Loucy (cell line): ENCODE measurements at regions not wholly inside any gene's neighbourhood (a gene's known extent, or its start where the extent isn't known, plus 50 kb on each side); places are given as distances from the start of the nearest gene placed in this dataset.

ENCODE experiments used
- EZH2phosphoT487 ChIP-seq: fragments of 200-600 bp; IDR thresholded peaks from 2 replicates; pipeline ENCODE4 v1.6.1; 2018; ENCODE audit warnings: antibody characterized with exemption, mild to moderate bottlenecking, moderate library complexity, borderline replicate concordance
- TF ChIP-seq, protein P1 (sequence below): fragments of 200-600 bp; sonication (generic); conservative IDR thresholded peaks from 2 replicates; pipeline ENCODE4 v1.5.1; 2014; ENCODE audit warnings: mild to moderate bottlenecking, antibody characterized with exemption, low read length

DNA sequence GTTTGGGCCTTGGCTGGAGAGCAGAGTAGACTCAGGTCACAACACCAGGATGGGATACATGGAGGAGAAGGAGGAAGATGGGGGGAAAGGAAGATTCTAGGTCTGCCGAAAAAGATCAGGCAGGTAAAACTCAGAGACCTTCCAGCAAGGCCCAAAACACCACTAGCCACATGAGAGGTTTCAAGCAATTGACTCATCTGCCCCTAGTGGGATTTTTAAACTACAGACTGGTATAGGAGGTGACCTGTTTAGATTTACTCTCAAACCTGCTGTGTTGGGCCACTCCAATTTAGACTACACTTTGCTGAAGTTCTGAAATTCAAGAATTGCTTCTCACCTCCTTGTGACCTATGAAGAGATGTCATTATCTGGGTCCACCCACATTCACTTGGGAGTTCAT lies 236.9 kb upstream of the SASH1 start:
- TF ChIP-seq, protein P1, sequence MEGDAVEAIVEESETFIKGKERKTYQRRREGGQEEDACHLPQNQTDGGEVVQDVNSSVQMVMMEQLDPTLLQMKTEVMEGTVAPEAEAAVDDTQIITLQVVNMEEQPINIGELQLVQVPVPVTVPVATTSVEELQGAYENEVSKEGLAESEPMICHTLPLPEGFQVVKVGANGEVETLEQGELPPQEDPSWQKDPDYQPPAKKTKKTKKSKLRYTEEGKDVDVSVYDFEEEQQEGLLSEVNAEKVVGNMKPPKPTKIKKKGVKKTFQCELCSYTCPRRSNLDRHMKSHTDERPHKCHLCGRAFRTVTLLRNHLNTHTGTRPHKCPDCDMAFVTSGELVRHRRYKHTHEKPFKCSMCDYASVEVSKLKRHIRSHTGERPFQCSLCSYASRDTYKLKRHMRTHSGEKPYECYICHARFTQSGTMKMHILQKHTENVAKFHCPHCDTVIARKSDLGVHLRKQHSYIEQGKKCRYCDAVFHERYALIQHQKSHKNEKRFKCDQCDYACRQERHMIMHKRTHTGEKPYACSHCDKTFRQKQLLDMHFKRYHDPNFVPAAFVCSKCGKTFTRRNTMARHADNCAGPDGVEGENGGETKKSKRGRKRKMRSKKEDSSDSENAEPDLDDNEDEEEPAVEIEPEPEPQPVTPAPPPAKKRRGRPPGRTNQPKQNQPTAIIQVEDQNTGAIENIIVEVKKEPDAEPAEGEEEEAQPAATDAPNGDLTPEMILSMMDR = no peak
- TF ChIP-seq EZH2phosphoT487 = no peak
